HFF-Myc (cell line): ENCODE measurements at regions not wholly inside any gene's neighbourhood (a gene's known extent, or its start where the extent isn't known, plus 50 kb on each side); places are given as distances from the start of the nearest gene placed in this dataset.

Source experiments
- DNase-seq: peaks from one replicate; pipeline ENCODE4 v3.0.0-alpha.2; 2011; ENCODE audit warnings: low read depth; ENCODE audit errors: extremely low read depth
- H3K4me3 ChIP-seq: replicated peaks from 2 replicates; pipeline ENCODE4 v1.5.1; 2011; ENCODE audit warnings: low read depth, mild to moderate bottlenecking, control low read depth, low read length
- TF ChIP-seq, protein P1 (sequence below): IDR thresholded peaks from 2 replicates; pipeline ENCODE4 v1.5.1; 2012; ENCODE audit warnings: mild to moderate bottlenecking, low read depth, low read length, control low read depth; ENCODE audit errors: missing control alignments

DNA sequence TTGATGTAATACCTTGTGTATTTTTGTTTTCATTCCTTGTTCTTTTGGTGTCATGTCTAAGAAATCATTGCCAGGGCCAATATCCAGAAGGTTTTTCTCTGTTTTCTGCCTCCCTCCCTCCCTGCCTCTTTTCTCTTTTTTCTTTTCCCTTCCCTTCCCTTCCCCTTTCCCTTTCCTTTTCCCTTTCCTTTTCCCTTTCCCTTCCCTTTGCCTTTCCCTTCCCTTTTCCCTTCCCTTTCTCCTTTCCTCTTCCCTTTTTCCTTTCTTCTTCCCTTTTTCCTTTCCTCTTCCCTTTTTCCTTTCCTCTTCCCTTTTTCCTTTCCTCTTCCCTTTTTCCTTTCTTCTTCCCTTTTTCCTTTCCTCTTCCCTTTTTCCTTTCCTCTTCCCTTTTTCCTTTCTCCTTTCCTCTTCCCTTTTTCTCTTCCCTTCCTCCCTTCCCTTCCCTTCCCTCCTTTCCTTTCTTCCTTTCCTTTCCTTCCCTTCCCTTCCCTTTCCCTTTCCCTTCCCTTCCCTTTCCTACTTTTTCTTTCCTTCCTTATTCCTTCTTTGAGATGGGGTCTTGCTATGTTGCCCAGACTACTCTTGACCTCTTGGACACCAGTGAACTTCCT, 646.1 kb downstream of the RAPGEF2 start:
- TF ChIP-seq, protein P1, sequence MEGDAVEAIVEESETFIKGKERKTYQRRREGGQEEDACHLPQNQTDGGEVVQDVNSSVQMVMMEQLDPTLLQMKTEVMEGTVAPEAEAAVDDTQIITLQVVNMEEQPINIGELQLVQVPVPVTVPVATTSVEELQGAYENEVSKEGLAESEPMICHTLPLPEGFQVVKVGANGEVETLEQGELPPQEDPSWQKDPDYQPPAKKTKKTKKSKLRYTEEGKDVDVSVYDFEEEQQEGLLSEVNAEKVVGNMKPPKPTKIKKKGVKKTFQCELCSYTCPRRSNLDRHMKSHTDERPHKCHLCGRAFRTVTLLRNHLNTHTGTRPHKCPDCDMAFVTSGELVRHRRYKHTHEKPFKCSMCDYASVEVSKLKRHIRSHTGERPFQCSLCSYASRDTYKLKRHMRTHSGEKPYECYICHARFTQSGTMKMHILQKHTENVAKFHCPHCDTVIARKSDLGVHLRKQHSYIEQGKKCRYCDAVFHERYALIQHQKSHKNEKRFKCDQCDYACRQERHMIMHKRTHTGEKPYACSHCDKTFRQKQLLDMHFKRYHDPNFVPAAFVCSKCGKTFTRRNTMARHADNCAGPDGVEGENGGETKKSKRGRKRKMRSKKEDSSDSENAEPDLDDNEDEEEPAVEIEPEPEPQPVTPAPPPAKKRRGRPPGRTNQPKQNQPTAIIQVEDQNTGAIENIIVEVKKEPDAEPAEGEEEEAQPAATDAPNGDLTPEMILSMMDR, result no peak
- no peak overlapping the region for H3K4me3 ChIP-seq
- DNase-seq, result no peak

DNA sequence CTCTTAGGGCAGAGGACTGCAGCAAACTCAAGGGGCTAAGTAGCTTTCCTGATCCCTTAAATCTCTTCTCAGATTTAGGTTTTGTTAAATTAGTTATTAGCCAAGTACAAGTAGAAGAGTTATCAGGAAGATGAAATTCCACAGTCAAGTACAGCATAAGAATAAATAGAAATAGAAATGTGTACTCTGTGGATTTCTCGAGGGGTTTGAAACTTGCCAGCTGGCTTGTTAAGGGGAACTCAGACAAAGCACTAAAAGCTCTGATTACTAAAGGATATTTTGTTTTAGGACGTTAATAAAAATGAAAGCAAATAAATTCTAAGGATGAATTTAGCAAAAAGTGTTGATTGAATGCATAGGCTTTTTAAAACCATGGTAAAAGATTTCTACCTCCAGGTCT, 654.6 kb downstream of the RAPGEF2 start:
- no peak for DNase-seq
- TF ChIP-seq, protein P1, result no peak
- no peak overlapping the region for H3K4me3 ChIP-seq

DNA sequence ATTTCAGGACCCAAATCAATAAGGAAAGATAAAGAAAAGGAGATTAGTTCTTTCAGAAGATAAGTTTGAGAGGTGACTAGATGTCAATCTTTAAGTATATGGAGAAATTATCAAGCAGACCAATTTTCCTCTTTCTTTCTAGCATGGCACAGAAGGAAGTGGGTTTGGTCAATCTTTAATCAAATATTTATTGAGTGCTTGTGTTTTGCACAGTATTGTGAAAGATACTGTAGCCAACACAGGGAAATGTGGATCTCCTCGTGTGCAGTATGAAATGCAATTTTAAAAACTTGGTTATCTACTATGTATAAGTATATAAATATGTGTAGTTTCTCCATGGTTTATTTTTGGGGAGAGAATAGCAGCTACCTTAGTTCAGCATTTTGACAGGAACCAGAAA, 655.2 kb downstream of the RAPGEF2 start:
- no peak for DNase-seq
- H3K4me3 ChIP-seq, result no peak overlapping the region
- TF ChIP-seq, protein P1, result no peak

DNA sequence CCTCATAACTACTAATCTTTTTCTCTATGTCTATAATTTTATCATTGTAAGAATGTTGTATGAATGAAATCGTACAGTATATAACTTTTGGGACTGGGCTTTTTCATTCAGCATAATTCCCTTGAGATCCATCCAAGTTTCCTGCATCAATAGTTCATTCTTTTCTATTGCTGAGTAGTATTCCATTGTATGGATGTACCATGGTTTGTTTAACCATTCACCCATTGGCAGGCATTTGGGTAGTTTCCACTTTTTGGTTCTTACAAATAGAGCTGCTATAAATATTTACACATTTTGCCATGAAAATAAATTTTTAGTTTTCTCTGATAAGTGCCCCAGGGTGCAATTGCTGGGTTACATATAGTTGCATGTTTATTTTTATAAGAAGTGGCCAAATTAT, 659.8 kb downstream of the RAPGEF2 start:
- TF ChIP-seq, protein P1, result no peak
- no peak overlapping the region for H3K4me3 ChIP-seq
- DNase-seq, result no peak

DNA sequence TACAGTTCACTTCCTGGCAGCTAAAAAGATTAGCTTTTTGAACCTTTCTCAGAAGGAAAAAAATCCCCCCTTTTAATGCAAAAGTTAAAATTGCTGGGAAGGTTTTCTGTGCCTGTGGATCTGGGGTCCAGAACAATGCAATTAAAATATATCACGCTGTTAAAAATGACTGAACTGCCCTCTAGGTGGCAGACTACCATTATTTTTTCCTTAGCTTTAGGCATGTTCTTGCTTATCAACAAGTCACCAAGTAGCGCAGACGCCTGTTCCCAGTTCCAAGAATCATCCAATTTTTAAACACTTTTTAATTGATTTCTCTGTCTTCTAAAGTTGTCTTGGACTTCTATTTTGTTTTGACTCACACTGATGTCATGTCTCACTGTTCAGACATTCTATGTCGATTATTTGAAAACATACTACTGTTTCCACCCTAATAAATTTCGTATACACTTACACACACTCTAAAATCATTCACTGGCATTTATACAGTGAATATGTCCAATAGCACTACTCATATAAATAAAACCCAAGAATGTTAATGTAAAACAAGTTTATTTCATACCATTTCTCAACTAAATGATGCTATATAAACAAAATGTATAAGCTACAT, 661.6 kb downstream of the RAPGEF2 start:
- H3K4me3 ChIP-seq, result no peak overlapping the region
- DNase-seq, result peak; percentile 10

DNA sequence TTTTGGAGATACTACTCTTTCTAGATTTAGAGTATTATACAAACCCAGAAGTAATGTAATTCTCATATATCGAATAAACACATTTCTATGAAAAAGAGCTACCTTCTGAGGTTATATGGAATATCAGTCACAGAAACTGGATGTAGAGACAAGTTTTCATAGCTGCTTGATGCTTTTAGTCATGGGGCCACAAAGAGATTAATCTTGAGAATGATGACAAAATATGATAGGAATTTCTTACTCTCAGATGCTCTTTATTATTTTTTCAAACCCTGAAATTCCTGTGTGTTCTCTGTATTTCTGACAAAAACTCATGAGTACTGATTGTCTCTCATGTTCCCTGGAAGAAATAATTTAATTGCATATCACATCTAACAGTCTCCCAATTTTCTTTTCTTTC, 662.5 kb downstream of the RAPGEF2 start:
- TF ChIP-seq, protein P1, result no peak
- DNase-seq, result no peak
- H3K4me3 ChIP-seq, result no peak overlapping the region

More for the DNA sequence above, 661.6 kb downstream of the RAPGEF2 start:
- TF ChIP-seq, protein P1, result peak; percentile 20
